Peyer's patch (tissue), 4 donors: ENCODE measurements at regions not wholly inside any gene's neighbourhood (a gene's known extent, or its start where the extent isn't known, plus 50 kb on each side); places are given as distances from the start of the nearest gene placed in this dataset.

Source experiments
- CTCF ChIP-seq, 6 experiments: fragments of 450-650 bp in 4 of 6; fragments of 200-600 bp in 2 of 6; sonication (generic) in 1 of 6; IDR thresholded peaks; one replicate each; pipeline ENCODE4 v1.5.1; 2017 to 2019; ENCODE audit warnings: antibody characterized with exemption in 6 of 6, mild to moderate bottlenecking in 3 of 6, moderate library complexity in 1 of 6
- POLR2A ChIP-seq, 2 donors: fragments of 450-650 bp; IDR thresholded peaks; one replicate each; pipeline ENCODE4 v1.5.1; 2017; ENCODE audit warnings: antibody characterized with exemption in 2 of 2, mild to moderate bottlenecking in 2 of 2, moderate library complexity in 2 of 2

GRCh38 chr4:97386969-97387368 lies 756.3 kb downstream of the STPG2 start:
- TF ChIP-seq CTCF (IDR thresholded peaks at IDR 0.05) (no peak), POLR2A (IDR thresholded peaks at IDR 0.05) (no peak)
